ENCODE measurements at regions not wholly inside any gene's neighbourhood (a gene's known extent, or its start where the extent isn't known, plus 50 kb on each side); places are given as distances from the start of the nearest gene placed in this dataset.

- TF ChIP-seq CTCF (IDR thresholded peaks at IDR 0.05) (no peak), POLR2A (IDR thresholded peaks at IDR 0.05) (no peak), POLR2AphosphoS5 (IDR thresholded peaks at IDR 0.05) (no peak), EP300 (IDR thresholded peaks at IDR 0.05) (no peak)
Observed at GRCh38 chr4:158993891-158994290, 109.0 kb upstream of the RAPGEF2 start.

Data from gastroesophageal sphincter (tissue), 3 donors.